ENCODE measurements at regions not wholly inside any gene's neighbourhood (a gene's known extent, or its start where the extent isn't known, plus 50 kb on each side); places are given as distances from the start of the nearest gene placed in this dataset.

DNA sequence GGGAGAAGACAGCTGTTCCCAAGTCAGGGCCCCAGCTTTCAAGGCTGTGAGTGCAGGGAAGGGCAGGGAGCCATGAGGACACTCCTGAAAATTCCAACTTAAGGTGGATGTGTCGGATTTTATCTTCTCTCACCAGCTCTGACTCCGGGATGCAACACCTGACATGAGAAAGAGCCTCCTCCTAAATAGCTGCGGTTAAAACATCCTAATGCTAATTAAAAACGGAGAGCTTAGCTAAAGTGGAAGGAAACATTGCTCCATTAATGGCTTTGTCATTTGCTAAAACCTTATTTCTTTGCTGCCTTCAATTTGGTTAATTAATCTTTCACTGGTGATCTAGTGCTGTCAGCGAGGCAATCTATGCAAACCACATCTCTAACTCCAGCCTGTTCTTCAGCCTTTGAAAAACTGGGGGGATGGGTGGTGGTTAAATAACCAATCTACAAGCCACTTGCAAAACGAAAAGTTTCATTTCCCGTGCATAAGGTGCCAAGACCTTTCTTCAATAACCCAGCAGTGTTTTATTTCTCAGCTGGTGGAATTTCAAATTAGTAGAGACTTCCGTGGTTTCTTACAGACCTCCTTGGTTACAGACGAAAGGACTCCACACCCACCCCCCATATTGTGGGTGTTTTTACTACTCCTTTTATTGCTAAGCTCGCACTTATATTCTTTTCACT, 379.6 kb downstream of the MLLT3 start:
- TF ChIP-seq, protein P1, sequence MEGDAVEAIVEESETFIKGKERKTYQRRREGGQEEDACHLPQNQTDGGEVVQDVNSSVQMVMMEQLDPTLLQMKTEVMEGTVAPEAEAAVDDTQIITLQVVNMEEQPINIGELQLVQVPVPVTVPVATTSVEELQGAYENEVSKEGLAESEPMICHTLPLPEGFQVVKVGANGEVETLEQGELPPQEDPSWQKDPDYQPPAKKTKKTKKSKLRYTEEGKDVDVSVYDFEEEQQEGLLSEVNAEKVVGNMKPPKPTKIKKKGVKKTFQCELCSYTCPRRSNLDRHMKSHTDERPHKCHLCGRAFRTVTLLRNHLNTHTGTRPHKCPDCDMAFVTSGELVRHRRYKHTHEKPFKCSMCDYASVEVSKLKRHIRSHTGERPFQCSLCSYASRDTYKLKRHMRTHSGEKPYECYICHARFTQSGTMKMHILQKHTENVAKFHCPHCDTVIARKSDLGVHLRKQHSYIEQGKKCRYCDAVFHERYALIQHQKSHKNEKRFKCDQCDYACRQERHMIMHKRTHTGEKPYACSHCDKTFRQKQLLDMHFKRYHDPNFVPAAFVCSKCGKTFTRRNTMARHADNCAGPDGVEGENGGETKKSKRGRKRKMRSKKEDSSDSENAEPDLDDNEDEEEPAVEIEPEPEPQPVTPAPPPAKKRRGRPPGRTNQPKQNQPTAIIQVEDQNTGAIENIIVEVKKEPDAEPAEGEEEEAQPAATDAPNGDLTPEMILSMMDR (IDR thresholded peaks at IDR 0.05): no peak
- TF ChIP-seq EZH2 (IDR thresholded peaks at IDR 0.05; ENCODE audit: borderline replicate concordance, insufficient read depth, low read depth, low read length, poor library complexity, severe bottlenecking): no peak

Data from B cell (primary cell).